ENCODE measurements at regions not wholly inside any gene's neighbourhood (a gene's known extent, or its start where the extent isn't known, plus 50 kb on each side); places are given as distances from the start of the nearest gene placed in this dataset.

DNA sequence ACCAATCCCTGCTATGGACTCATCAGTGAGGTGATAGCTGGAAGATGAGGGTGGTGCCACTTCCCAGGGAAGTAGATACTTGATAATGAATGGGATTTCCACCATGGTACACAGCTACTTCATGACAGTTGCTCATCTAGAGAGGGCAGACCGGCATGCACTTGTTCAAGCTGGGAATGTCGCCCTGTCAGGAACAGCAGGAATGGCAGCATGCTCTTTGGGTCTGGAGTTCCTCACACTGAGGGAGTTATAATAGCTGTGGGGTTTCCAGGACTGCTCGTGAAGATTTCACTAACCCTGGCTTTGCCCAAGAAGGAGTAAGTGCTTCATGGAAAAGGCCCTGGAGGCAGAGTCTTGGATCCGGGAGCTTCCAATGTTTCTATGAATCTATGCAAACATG lies 129.2 kb downstream of the PSMG1 start:
- no peak for DNase-seq (ENCODE audit: low read depth)

DNA sequence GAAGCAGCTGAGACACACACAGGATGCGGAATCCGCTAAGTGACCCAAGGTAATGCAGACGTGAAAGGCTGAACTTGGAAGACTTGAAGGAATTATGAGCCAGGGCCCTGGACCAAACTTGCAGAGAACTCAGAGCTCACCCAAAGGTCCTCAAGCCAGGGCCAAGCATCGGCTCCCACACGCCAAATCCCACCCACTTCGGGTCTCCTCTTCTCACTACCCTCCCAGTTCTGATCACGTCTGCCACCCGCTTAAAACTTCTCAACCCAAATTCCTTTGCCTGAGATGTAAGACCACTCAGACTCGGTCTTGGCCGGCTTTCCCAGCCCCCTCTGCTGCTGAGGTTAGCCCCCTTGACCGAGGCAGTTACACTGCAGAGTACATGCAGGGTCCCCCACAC lies 130.1 kb downstream of the PSMG1 start:
- no peak for DNase-seq (ENCODE audit: low read depth)

DNA sequence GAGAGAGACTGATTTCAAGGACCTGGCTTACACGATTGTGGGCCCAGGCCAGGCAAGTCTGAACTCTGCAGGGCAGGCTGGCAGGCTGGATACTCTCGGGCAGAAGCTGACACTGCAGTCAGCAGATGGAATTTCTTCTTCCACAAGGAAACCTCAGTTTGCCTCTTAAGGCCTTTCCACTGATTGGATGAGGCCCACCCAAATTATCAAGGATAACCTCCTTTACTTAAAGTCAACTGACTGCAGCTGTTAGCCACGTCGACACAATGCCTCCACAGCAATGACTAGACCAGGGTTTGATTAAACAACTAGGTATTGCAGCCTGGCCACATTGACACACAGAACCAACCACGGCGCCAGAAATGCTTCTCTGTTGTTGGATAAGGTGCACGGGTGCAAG lies 130.5 kb downstream of the PSMG1 start:
- DNase-seq (ENCODE audit: low read depth), result no peak

DNA sequence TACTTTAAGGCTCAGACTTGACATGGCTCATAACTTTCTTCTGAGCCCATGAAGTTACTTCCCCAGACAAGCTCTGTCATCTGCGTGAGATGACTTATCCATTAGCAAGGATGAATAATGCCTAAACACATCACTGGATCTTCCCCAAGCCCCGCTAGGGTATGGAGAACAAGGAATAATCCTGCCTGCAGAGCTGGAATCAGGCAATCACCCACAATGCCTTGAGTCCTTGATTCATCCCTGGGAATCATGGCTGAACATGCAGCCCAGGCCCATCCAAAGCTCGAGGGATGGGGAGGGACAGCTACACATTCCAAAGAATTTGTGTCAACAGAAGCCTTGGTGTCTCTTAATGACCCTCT lies 131.7 kb downstream of the PSMG1 start:
- peak; percentile 96 for DNase-seq (ENCODE audit: low read depth)

DNA sequence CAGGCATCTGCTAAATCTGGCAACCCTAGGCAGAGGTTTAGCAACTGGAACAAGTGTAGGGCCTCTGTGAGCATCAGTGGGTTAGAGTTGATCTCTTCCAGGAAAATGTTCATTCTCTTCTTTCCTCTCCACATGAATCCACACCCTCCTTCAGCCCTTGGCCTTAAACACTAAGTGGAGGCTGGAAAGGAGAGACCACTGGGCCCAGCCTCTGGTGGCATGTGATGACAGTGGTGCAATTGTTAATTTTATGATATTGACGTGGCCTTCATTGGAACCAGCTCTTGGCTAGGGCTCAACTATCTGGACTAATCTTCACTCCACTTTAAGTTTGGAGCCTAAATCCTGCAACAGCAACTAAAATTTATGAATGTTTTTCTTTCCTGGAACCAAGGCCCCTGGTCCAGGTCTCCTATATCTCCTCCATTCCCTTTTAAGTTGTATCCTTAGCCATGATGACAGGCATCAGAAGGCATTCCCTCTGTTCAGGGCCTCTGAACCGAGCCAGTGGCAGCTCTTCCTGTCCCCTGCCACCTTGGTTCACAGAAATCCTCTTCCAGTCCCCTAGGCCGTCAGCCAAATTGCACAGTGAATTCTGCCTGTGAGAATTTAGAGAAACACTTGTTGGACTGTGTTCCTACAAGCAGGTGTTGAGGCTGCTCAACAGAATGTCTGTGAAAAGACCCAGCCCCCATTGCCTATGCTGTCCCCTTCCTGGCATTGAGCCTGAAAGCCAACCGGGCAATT lies 132.2 kb downstream of the PSMG1 start:
- DNase-seq (ENCODE audit: low read depth), result peak; percentile 12

DNA sequence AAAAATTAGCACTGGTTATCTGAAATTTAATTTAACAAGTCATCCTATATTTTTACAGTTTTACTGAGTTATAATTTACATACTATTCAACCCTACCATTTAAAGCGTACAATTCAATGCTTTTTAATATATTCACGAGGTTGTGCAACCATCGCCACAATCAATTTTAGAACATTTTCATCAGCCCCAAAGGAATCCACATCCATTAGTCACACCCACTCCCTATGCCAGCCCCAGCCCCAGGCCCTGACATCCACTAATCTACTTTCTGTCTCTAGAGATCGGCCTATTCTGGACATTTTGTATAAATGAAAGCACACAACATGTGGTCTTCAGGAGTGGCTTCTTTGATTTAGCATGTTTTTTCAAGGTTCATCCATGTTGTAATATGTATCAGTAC lies 134.7 kb downstream of the PSMG1 start:
- peak; percentile 79 for DNase-seq (ENCODE audit: low read depth)

DNA sequence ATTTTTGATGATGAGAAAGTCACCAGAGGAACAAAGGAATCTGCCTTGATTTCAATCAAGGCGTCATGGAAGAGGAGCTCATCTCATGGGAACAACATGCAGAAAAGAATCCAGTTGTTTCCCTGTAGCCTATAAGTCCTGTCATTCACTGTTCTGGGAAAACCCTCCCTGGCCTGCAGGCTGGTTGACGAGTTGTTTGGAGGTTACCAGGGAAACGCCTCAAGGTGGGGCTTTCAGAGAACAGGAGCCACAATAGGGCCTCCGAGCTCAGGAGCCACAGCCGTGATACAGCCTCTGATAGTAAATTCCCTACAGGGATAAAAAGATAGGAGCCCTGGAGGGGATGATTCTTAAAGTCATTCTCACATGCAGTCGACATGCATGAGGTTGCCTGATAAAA lies 135.2 kb downstream of the PSMG1 start:
- DNase-seq (ENCODE audit: low read depth), result peak; percentile 43

DNA sequence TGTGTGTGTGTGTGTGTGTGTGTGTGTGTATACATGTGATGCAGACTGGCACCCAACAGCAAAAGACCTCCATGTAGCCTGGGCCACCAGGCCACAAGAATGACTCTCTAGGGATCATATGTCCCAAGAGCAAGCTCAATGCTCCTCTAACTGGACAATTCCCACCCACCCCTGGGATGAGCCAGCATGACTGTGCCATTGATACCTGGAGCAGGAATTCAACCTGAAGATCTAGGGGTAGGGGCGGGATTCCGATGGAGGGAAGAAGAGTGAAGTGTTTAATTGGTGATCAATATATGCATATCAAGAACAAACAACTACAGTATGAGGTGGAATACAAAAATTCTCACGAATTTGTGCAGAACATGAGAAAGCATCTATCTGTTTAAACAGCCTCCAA lies 136.2 kb downstream of the PSMG1 start:
- no peak for DNase-seq (ENCODE audit: low read depth)

DNA sequence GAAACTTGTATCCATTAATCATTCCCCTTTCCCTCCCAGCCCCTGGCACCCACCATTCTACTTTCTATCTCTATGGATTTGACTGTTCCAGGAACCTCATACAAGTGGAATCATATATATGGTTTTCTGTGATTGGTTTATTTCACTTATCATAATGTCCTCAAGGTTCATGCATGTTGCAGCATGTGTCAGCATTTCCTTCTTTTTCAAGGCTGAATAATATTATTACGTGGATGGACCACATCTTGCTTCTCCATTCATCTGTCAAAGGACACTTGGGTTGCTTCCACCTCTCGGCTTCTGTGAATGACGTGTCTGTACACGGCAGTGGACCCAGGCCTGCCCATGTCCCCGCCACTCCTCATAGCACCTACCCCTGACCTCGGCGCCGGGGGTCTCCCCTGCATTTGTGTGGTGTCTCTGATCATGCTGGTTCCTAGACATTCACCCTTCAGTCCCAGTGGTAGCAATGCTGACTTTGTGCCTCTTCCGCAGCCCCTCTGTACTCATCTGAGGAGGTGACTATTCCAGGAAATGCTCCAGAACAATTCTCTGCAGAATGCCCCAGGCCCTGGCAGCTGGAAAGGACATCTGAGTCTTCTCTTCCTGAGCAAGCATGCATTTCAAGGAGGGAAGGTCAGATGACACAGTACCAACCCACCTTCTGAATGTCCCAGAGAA lies 136.9 kb downstream of the PSMG1 start:
- no peak for DNase-seq (ENCODE audit: low read depth)

DNA sequence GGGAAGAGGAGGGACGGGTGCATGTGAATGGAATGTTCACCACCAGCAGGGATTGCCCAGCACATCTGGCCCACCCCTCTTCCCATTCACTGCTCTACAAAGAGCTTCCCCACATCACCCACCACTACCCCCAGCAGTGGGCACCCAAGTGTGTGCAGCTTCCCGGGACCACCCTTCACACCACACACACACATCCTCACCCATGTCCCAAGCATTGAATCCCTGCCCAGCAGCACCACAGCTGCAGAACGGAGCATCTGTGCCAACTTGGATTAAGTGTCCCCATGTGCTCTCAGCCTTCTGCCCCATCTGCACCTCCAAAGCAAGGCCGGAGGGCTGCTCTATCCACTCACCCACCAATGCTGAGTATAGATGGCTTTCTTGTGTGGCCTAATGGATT lies 141.4 kb downstream of the PSMG1 start:
- DNase-seq (ENCODE audit: low read depth), result no peak

DNA sequence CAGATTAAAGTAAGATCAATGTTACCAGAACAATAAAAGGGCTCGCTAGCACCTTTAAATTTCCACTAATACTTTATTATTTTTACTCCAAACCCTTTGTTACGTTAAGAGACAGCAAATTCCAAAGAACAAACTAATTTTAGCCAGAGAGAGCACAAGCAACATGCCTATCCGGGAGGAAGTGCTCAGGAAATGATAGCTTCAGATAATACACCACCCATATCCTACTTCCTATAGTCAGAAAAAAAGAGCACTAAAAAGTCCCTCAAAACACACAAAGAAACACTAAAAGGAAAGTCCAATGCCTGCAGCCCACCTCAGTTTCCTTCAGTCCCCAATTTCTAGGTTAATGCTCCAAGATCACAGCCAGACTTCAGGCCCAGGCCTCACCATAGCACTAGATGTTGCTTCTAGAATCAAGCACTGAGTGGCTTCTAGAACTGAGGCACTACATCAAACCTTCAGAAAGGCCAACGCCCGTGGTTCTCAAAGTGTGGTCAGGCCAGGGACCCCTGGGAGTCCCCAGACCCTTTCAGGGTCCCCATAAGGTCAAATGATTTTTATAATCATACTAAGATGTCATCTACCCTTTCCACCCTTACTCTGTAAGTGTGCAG lies 142.6 kb downstream of the PSMG1 start:
- DNase-seq (ENCODE audit: low read depth), result peak; percentile 11

DNA sequence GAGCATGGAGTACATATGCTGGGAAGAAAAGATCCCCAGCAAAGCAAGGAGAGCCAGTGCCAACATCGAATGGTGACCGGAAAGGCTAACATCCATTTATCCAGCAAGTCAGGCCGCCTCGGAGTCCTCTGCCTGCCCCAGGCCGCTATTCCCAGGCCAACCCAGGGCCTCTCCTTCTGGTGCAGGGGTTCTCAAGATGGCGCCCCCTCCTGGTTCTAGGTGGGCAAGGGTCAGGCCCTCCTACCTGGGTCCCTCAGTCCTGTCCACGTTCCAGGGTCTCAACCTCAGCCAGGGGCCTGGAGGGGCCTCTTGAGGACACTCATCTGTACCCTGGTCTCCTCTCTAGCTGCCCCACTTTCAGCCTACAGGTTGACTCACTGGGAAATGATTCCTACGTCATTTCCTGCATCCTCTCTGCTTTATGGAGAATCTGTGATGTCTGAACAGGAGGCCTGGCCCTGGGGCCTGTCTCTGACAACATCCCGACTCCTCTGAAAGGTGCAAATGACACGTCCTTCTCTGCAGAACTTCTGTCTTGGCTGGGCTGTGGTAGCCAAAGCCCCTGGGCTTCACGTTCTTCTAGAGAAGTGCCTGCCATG lies 145.3 kb downstream of the PSMG1 start:
- DNase-seq (ENCODE audit: low read depth), result peak; percentile 47

DNA sequence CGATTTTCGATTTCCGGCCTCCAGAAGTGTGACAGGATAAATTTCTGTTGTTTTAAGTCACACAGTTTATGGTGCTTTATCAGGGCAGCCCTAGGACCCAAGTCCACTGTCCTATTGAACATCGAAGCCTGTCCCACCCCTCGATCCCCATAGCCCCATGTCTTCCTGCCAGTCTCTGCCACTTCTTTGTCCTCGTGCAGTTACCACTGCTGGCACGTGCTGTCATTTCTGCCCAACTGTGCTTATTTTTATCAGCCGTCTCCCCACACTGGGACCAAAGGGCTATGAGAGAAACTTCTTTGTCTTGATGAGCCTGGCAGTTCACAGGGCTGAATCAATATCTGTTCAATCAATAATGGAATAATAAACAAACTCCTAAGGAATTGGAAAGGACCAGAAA lies 146.7 kb downstream of the PSMG1 start:
- no peak for DNase-seq (ENCODE audit: low read depth)

DNA sequence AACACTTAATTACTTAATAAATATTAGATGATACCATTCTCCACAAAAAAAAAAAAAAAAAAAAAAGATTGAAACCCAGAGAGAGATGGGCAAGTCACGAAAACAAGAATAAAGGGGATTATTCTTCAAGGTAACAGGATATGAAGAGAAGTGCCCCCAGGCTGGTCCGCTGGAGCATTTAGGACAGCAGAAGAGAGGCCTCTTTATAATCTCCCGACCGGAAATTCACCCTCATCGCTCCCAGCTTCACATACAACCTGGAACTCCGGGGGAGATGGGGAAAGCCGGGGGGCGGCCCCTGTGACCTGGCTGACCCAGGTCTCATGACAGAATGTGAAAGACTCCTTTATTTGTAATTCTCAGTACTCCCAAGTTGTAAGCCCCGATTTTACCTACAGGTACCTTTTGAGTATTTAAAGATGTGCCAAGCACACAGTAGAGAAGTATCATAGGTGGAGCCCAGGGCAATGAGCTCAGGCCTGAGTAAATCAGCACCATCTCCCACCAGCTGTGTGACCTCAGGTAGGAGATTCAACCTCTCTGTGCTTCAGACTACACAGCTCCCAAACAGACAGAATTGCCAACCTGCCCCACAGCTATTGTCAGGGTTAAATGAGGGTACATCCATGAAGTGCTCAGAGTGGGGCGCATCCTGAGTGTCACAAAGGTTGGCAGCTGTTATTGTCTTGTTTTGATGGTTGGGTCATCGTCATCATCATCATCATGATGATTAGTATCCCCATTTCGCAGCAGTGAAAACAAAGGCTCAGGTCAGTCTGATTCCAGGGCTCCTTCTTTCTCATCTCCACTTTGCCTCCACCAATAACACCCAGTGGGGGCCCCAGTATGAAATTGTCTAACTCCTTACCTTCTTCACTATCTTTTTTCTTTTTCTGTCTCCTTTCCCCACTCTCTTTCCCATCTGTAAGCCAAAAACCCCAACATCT lies 148.4 kb downstream of the PSMG1 start:
- no peak for DNase-seq (ENCODE audit: low read depth)

DNA sequence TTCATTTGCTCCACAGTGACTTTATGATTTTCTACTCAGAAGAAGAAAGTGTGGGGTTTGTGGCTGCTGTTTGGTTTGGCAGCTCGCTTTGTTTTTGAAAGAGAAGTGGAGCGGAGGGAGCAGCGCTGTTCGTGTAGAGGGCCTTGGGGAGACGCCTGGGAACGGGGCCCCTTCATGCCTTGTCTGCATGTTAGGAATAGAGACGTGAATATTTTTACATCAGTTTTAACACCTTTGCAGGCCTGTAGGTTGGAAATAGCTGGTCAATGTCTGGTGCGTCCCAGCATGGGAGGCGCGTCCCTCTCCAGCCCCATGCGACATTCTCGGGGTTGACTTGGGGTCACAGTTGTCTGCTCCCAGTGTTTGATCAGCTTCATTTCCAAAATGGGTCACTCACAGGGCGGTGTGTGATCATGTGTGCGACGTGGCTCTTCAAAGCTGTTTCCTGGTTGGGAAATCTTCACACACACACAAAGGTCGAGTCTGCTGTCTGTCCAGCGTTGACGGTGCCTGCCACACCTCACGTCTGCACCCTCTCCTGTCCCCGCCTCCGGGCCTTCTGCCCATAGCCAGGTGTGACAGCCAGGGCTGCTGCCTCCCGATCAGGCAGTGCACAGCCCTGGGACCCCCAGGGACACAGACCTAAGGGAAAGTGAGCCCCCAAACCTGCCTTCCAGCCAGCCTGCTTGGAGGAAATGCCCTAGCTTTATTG lies 149.2 kb downstream of the PSMG1 start:
- DNase-seq (ENCODE audit: low read depth), result no peak

DNA sequence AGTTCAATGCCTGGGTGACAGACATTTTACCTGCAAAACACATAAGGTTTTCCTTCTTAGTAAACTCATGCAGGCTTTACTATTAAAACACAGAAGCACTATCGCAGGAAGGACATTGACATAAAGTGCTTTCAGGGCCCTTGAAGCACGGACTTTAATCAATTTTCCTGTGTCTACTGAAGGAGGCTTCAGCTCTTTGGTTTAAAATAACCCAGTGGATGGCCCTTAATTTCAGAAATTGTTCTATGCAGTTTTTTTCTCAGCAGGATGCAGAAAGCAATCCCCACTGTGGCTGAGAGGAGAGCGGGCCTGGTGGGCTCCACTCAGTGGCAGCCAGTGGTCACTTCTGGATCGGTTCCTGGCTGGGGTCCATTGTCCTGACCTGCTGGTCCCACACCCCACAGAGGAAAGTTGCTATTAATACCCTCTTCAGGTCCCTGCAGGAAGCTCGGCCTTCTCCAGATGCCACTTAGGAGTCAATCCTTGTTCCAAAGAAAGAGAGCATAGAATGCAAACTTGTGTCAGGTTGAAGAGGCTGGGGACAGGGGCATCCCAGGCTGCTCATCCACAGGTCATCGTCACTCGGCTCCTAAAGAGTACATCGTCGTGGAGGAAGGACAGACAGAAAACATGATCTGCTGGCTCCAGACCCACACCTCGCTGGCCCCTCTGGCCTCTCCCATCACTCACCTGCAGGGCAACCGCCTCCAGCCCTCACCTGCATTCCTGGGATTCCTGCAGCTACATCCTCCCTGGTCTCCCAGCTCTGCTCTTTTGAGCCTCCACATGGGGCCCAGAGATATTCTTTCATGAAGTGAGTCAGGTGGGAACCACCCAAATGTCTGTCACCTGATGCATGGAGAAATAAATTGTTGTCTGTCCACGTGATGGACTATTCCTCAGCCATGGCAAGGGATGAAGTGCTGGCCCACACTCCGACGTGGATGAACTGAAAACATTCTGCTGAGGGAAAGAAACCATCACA lies 153.1 kb downstream of the PSMG1 start:
- no peak for DNase-seq (ENCODE audit: low read depth)

DNA sequence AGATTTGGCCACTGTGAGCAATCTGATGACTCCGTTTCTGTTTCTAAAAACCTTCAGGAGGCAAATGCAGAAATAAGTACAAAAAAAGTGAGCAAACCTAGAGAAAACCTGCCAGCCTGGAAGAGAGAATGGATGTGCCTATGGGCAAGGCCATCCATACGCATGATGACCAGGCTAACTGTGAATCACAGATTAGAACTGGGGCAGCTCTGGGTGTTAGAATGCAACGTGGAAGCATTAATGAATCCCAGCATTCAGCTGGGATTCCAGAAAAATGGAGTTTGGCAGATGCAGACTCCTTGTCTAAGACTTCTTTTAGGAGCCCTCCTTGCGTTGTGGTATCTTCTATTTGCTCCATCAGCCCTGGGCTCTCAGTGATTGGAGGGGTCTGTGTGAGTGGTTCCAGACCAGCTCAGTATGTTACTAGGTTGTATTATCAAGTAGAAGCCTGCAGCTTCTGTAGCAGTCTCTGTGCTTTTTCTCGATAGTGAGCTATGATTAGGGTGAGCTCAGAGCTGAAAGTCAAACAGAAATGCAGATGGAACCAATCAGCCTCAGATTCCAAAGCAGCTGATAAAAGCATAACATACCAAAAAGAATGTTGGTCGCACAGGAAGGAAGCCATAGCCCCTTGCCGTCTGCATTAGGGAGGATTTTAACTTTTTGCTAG lies 154.0 kb downstream of the PSMG1 start:
- DNase-seq (ENCODE audit: low read depth), result peak; percentile 83

DNA sequence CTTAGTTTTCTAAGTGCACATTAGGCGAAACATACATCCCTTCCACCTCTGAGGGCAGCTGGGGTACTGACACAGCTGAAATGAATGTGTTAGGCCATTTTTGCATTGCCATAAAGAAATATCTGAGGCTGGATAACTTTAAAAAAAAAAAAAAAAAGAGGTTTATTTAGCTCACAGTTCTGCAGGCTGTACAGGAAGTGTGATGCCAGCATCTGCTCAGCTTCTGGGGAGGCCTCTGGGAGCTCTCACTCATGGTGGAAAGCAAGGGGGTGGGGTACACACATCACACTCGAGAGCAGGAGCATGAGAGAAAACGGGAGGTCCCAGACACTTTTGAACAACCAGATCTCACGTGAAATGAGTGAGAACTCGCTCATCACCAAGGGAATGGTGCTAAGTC lies 158.1 kb downstream of the PSMG1 start:
- DNase-seq (ENCODE audit: low read depth), result no peak

DNA sequence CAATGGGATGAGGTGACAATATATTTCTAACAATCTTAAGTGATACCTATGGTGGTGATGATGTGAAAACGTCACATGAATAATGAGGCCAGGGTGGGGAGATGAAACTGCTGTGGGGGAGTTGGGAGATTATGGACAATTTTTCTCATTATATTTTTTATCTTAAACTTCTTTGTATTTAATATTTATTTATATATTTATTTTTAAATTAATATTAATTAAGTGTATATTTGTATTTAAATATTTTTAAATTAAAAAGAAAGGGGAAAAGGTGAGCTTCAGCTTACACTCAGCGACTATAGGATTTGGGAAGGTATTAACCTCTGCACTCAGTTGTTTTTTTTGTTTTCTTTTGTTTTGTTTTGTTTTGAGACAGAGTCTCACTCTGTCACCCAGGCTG lies 158.7 kb downstream of the PSMG1 start:
- DNase-seq (ENCODE audit: low read depth), result no peak

All from EH (cell line).